Neural crest cell (in vitro differentiated cells): ENCODE measurements at regions not wholly inside any gene's neighbourhood (a gene's known extent, or its start where the extent isn't known, plus 50 kb on each side); places are given as distances from the start of the nearest gene placed in this dataset.

ENCODE experiments used
- DNase-seq: peaks from one replicate; pipeline ENCODE4 v3.0.0; 2021; ENCODE audit warnings: low read depth, mixed read lengths, low spot score
- H3K27ac Mint-ChIP-seq: one replicate; pipeline ENCODE4 v1.8.0; 2021; ENCODE audit warnings: mild to moderate bottlenecking, mixed read lengths; ENCODE audit not compliant: unreplicated experiment
- H3K27me3 Mint-ChIP-seq: 2 replicates; pipeline ENCODE4 v1.8.0; 2021; ENCODE audit warnings: low read depth, mild to moderate bottlenecking, mixed read lengths
- H3K36me3 Mint-ChIP-seq: 2 replicates; pipeline ENCODE4 v1.8.0; 2021; ENCODE audit warnings: low read depth, mild to moderate bottlenecking, mixed read lengths
- H3K4me1 Mint-ChIP-seq: 2 replicates; pipeline ENCODE4 v1.8.0; 2021; ENCODE audit warnings: mixed read lengths
- H3K4me3 Mint-ChIP-seq: one replicate; pipeline ENCODE4 v1.8.0; 2021; ENCODE audit warnings: mild to moderate bottlenecking, mixed read lengths
- H3K9me3 Mint-ChIP-seq: 2 replicates; pipeline ENCODE4 v1.8.0; 2021; ENCODE audit warnings: mixed read lengths
- TF ChIP-seq, protein P1 (sequence below): fragments of 200-600 bp; sonication (generic); conservative IDR thresholded peaks from 2 replicates; pipeline ENCODE4 v1.5.0; 2021; ENCODE audit warnings: antibody characterized with exemption, mild to moderate bottlenecking

DNA sequence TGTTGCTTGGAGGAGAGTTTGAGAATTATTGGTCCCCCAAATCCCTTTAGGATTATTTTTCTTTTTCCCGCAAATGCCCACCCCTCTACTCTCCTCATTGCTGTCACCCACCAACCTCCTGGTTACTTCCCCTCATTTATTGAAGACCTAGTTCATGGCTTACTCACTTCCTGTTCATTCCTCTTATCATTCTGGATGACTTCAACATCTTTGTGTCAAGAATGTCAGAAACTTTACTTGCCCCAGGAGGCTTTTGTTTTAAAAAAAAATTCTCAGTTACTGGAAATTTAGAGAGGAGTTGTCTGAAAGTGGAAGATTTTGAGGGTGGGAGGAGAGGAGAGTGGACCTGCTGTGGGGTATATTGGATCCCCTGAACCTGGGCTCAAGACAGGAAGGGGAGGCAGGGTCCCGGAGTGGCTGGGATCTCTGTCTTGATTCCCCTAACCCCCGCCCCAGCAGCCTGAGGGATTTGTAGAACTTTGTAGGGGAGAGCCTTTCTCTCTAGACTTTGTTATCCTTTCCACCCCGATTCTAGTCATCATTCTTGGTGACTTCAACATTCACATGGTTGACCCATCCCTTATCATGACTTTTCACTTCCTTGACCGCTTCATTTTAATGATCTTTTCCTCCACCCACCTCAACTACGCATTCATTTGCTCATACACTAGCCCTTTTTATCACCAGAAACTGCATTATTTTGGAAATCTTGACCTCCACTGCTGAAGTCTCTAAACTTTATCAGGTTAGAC is 69.9 kb upstream of the ESX1 start:
- peaks cover 11% of the 10 kb centered on the region for H3K9me3 Mint-ChIP-seq

DNA sequence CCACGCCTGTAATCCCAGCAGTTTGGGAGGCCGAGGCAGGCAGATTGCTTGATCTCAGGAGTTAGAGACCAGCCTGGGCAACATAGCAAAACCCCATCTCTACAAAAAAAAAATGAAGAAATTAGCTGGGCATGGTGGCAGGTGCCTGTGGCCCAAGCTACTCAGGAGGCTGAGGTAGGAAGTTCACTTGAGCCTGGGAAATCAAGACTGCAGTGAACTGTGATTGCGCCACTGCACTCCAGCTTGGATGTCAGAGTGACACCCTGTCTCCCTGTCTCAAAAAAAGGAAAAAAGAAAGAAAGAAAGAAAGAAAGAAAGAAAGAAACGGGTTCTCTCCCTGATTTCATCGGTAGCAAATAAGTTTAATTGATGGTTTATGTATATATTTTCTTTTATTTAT is 64.6 kb upstream of the ESX1 start:
- Mint-ChIP-seq H3K36me3 (no peaks in the 10 kb centered on the region), H3K27ac (no peak overlapping the region), H3K4me3 (no peak overlapping the region), H3K27me3 (no peaks in the 10 kb centered on the region), H3K9me3 (peaks cover 3% of the 10 kb centered on the region), H3K4me1 (no peaks in the 10 kb centered on the region)
- DNase-seq = no peak
- TF ChIP-seq, protein P1, sequence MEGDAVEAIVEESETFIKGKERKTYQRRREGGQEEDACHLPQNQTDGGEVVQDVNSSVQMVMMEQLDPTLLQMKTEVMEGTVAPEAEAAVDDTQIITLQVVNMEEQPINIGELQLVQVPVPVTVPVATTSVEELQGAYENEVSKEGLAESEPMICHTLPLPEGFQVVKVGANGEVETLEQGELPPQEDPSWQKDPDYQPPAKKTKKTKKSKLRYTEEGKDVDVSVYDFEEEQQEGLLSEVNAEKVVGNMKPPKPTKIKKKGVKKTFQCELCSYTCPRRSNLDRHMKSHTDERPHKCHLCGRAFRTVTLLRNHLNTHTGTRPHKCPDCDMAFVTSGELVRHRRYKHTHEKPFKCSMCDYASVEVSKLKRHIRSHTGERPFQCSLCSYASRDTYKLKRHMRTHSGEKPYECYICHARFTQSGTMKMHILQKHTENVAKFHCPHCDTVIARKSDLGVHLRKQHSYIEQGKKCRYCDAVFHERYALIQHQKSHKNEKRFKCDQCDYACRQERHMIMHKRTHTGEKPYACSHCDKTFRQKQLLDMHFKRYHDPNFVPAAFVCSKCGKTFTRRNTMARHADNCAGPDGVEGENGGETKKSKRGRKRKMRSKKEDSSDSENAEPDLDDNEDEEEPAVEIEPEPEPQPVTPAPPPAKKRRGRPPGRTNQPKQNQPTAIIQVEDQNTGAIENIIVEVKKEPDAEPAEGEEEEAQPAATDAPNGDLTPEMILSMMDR = no peak

More for the DNA sequence above, 69.9 kb upstream of the ESX1 start:
- DNase-seq = no peak
- peaks cover 6% of the 10 kb centered on the region for H3K36me3 Mint-ChIP-seq
- H3K4me1 Mint-ChIP-seq = no peaks in the 10 kb centered on the region
- TF ChIP-seq, protein P1 = no peak
- H3K27me3 Mint-ChIP-seq = peaks cover 4% of the 10 kb centered on the region
- H3K27ac Mint-ChIP-seq = no peak overlapping the region
- H3K4me3 Mint-ChIP-seq = no peak overlapping the region

DNA sequence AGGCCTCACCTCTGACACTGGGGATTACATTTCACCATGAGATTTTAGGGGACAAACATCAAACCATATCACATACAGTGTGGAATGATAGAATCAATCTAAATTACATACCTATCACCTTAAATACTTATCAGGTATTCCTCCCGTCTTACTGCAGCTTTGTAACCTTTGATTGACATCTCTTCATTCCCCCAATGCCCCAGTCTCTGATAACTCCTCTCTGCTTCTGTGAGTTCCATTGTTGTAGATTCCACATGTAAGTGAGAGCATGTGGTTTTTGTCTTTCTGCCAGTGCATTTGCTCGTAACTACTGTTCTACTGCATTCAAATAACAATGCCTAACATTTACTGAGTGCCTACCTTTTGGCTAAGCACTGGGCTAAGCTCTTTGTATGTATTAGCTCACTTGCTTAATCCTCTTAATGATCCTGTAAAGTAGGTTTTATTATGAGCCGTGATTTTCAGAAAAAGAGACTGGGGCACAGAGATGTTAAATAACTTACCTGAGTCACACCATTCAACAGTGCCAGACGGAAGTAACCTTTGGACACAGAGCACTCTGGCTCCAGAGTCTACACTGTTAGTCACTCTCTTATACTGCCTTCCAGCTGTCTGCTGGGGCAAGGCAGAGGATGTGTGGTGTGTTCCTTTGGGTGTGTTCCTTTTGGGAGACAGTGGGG is 63.7 kb upstream of the ESX1 start:
- Mint-ChIP-seq H3K9me3 (peaks cover 3% of the 10 kb centered on the region), H3K27ac (no peak overlapping the region), H3K4me1 (no peaks in the 10 kb centered on the region), H3K4me3 (no peak overlapping the region), H3K27me3 (no peaks in the 10 kb centered on the region), H3K36me3 (no peaks in the 10 kb centered on the region)
- no peak for DNase-seq
- TF ChIP-seq, protein P1 = no peak

DNA sequence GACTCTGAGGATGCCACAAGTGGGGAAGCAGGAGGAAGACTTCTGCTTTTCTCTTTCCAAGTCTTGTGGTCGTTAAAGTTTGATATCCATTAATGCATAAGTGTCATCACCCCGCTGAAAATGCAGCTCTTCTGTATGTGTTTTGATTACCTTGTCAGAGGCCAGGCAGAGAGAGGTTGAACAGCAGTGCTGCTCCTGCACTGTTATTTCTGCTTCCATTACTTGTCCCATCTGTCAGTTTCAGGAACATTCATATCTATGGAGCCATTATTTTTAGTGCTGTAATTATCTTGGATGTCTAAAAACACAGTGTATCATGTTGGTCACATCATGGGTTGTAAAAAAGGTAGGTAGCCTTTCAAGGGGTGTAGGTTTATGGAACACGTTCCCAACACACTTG is 62.0 kb upstream of the ESX1 start:
- Mint-ChIP-seq H3K9me3 (peaks cover 3% of the 10 kb centered on the region), H3K27ac (no peak overlapping the region), H3K36me3 (no peaks in the 10 kb centered on the region), H3K27me3 (no peaks in the 10 kb centered on the region), H3K4me1 (no peaks in the 10 kb centered on the region), H3K4me3 (no peak overlapping the region)
- DNase-seq = no peak
- TF ChIP-seq, protein P1 = no peak

DNA sequence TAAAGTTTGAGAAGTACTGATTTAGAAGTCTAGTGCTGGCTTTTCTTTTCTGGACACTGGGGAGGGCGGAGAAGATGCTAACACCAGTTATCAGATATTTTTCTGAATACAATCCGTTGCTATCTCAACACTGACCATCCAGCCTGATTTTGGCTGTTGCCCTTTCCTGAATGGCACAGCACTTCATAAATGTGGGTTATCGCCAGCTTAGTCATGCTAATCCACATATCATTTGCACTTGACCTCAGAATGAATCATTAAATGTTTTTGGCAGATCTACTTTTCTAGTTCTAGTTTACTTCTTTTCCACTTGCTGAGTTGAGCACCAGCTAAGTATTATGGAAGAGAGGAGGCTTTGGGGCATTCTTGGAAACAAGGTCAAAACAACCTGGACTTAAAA is 60.8 kb upstream of the ESX1 start:
- no peak for DNase-seq
- Mint-ChIP-seq H3K4me1 (peaks cover 9% of the 10 kb centered on the region), H3K4me3 (no peak overlapping the region), H3K9me3 (peaks cover 3% of the 10 kb centered on the region), H3K27me3 (no peaks in the 10 kb centered on the region), H3K27ac (no peak overlapping the region), H3K36me3 (no peaks in the 10 kb centered on the region)
- TF ChIP-seq, protein P1 = no peak
